HepG2 (cell line): ENCODE measurements at regions not wholly inside any gene's neighbourhood (a gene's known extent, or its start where the extent isn't known, plus 50 kb on each side); places are given as distances from the start of the nearest gene placed in this dataset.
A peak's percentile ranks its signal among the peaks of the same experiment; 100 is the strongest.

ENCODE experiments used
- ATAC-seq: fragments of 200-7000 bp; cut with Tn5 transposase; 3 replicates; pipeline ENCODE4 v1.9.1; 2020; ENCODE audit warnings: mild to moderate bottlenecking, moderate library complexity
- BruUV-seq: library from RNA; stranded (reverse); fragments of 400-500 nt; replicated peaks from 2 replicates; lab custom pipeline; 2021; lab: Mats Ljungman, UMichigan
- CTCF ChIA-PET: fragments of 300-600 bp; formaldehyde crosslinking; extraction: SDS; loops from one replicate; lab custom pipeline; 2021; ENCODE audit warnings: low total read pairs, inconsistent platforms, low intra/inter-chr PET ratio; lab: Yijun Ruan, JAX
- POLR2A ChIA-PET: fragments of 350-600 bp; sonication (Branson Sonifier 250); formaldehyde crosslinking; loops from one replicate; lab custom pipeline; 2020; ENCODE audit warnings: antibody characterized with exemption, inconsistent platforms; lab: Yijun Ruan, JAX
- DNase-seq: peaks from one replicate; pipeline ENCODE4 v3.0.0-alpha.2; 2015; ENCODE audit warnings: low spot score
- FAIRE-seq: peaks from 3 replicates; lab custom pipeline; 2011; peaks lifted over from hg19 to GRCh38; lab: Jason Lieb, UNC
- H2AFZ ChIP-seq: one replicate; pipeline ENCODE4 v1.6.1; 2011; ENCODE audit warnings: low read length, inconsistent platforms
- H3K27ac ChIP-seq: fragments of 300-600 bp; 3 replicates; pipeline ENCODE4 v1.8.0; 2011; ENCODE audit warnings: mixed run types, mild to moderate bottlenecking, mixed read lengths, low read length, inconsistent platforms; ENCODE audit not compliant: insufficient read depth; ENCODE audit errors: extremely low read length
- H3K27me3 ChIP-seq, 2 experiments: fragments of 200-600 bp in 1 of 2; 2 replicates in 1 of 2; 3 replicates in 1 of 2; pipeline versions ENCODE4 v1.6.0 to v1.8.0; 2011; ENCODE audit warnings: low read length in 2 of 2, mild to moderate bottlenecking in 2 of 2, moderate library complexity in 2 of 2, inconsistent platforms in 1 of 2; ENCODE audit not compliant: insufficient read depth in 2 of 2, control insufficient read depth in 1 of 2
- H3K36me3 ChIP-seq, 2 experiments: fragments of 200-600 bp in 1 of 2; replicated peaks in 1 of 2; 2 replicates in 1 of 2; 3 replicates in 1 of 2; pipeline versions ENCODE4 v1.5.1 to v1.8.0; 2011; ENCODE audit warnings: low read length in 2 of 2, inconsistent platforms in 1 of 2; ENCODE audit not compliant: insufficient read depth in 2 of 2, control insufficient read depth in 1 of 2
- H3K4me1 ChIP-seq: 2 replicates; pipeline ENCODE4 v1.5.1; 2012; ENCODE audit warnings: low read length, inconsistent platforms; ENCODE audit not compliant: insufficient read depth
- H3K4me2 ChIP-seq: 2 replicates; pipeline ENCODE4 v1.6.0; 2011; ENCODE audit warnings: low read depth, low read length, inconsistent platforms
- H3K4me3 ChIP-seq, 3 experiments: fragments of 200-600 bp in 1 of 3; sonication (generic), shearing (Covaris generic) in 1 of 3; replicated peaks in 1 of 3; 2 replicates each; pipeline ENCODE4 v1.5.1; 2011 to 2016; ENCODE audit warnings: low read length in 3 of 3, inconsistent platforms in 2 of 3, low read depth in 2 of 3, mild to moderate bottlenecking in 2 of 3, control low read depth in 1 of 3, mixed read lengths in 1 of 3; ENCODE audit not compliant: insufficient read depth in 1 of 3
- H3K79me2 ChIP-seq: one replicate; pipeline ENCODE4 v1.6.1; 2011; ENCODE audit warnings: low read length, inconsistent platforms; ENCODE audit not compliant: insufficient read depth
- H3K9ac ChIP-seq: 2 replicates; pipeline ENCODE4 v1.6.0; 2011; ENCODE audit warnings: mild to moderate bottlenecking, low read depth, low read length, inconsistent platforms; ENCODE audit not compliant: insufficient read depth
- H3K9me3 ChIP-seq: 2 replicates; pipeline ENCODE4 v1.5.1; 2012; ENCODE audit warnings: mild to moderate bottlenecking, low read length
- H4K20me1 ChIP-seq: 2 replicates; pipeline ENCODE4 v1.6.0; 2011; ENCODE audit warnings: inconsistent platforms, mild to moderate bottlenecking, low read length, moderate library complexity; ENCODE audit not compliant: insufficient read depth
- FOXA3 ChIP-seq: IDR thresholded peaks from 2 replicates; pipeline ENCODE4 v1.6.1; 2016; ENCODE audit warnings: missing genetic modification reagents, missing compliant biosample characterization
- HNF4A ChIP-seq: sonication (generic); formaldehyde crosslinking; IDR thresholded peaks from 2 replicates; pipeline ENCODE4 v1.4.0; 2020; ENCODE audit warnings: missing genetic modification reagents
- WGBS: methylation state at CpG from one replicate; pipeline ENCODE4 v1.1.6; 2017; ENCODE audit warnings: low lambda C conversion rate; 5-methylcytosine and 5-hydroxymethylcytosine counted together
- in situ Hi-C: cut with HindIII; loops from 2 replicates; pipeline ENCODE4 v1.10.0; 2017; ENCODE audit warnings: low pct_unique_long_range_greater_than_20kb; ENCODE audit not compliant: extremely low pct_ligation_motif_present
- intact Hi-C: fragments of 100-400 bp; cut with micrococcal nuclease; formaldehyde crosslinking; loops from one replicate; pipeline ENCODE4 v1.10.0; 2022; ENCODE audit not compliant: unreplicated experiment
- TF ChIP-seq, protein P1 (sequence below): sonication (generic); formaldehyde crosslinking; IDR thresholded peaks from 2 replicates; pipeline ENCODE4 v1.4.0; 2020; ENCODE audit warnings: missing genetic modification reagents
- TF ChIP-seq, protein P2 (sequence below): IDR thresholded peaks from 2 replicates; pipeline ENCODE4 v1.4.0; 2020; ENCODE audit warnings: mild to moderate bottlenecking, missing genetic modification reagents

DNA sequence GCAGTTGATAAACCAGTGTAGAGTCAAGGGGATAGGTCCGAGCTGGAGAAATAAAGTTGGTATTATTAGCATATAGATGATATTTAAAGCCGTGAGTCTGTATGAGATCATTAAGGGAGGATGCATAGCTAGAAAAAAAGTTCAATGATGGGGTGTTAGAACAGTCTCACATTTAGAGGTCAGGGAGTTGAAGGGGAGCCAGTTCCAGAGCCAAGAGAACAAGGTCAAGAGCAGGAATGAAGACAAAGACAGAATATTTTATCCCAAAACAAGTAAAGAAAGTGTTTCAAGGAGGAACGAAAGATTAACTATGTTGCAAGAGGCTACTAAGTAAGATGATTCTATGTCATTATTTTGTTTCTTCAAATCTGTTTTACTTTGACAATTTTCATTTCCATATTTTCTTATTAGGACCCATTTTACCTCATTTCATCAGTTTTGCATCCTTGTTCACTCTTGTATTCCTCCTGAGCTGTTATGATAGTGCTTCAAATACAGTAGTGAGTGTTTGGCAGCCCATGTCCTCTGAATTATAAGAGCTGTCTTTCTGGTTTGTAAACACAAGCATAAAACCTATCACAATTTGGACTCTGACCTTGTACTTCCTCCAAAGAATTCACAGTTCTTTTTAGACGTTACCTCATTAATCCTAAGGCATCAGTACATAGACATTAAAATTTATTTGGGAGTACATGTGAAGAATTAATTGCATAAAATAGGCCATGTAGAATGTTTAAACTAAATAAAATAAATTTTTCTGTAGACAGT is 695.7 kb upstream of the NECTIN3 start:
- Histone ChIP-seq H3K79me2 (no peaks in the 10 kb centered on the region), H3K9ac (no peak overlapping the region), H4K20me1 (no peaks in the 10 kb centered on the region), H3K9me3 (no peaks in the 10 kb centered on the region), H3K4me3 (no peak overlapping the region), H3K27me3 (no peaks in the 10 kb centered on the region; a peak in 1 of 5 replicates), H3K4me2 (no peak overlapping the region), H3K36me3 (no peaks in the 10 kb centered on the region), H3K27ac (no peak overlapping the region), H3K4me1 (peaks cover 8% of the 10 kb centered on the region; the same call in 1 of the 2 replicates), H2AFZ (no peak overlapping the region)
- in situ Hi-C loops, result no loop called here
- intact Hi-C loops, result no loop called here
- DNase-seq (no peak), ATAC-seq (no peak), FAIRE-seq (no peak)
- ChIA-PET POLR2A (no interaction called here), CTCF (no interaction called here)
- 23% methylated on average over 4 of the region's 4 CpGs for WGBS
- 0 out of 2 replicates have a peak, but pooled peaks have one; percentile 12 for TF ChIP-seq HNF4A (CRISPR knock-in tag)
- TF ChIP-seq, protein P1, sequence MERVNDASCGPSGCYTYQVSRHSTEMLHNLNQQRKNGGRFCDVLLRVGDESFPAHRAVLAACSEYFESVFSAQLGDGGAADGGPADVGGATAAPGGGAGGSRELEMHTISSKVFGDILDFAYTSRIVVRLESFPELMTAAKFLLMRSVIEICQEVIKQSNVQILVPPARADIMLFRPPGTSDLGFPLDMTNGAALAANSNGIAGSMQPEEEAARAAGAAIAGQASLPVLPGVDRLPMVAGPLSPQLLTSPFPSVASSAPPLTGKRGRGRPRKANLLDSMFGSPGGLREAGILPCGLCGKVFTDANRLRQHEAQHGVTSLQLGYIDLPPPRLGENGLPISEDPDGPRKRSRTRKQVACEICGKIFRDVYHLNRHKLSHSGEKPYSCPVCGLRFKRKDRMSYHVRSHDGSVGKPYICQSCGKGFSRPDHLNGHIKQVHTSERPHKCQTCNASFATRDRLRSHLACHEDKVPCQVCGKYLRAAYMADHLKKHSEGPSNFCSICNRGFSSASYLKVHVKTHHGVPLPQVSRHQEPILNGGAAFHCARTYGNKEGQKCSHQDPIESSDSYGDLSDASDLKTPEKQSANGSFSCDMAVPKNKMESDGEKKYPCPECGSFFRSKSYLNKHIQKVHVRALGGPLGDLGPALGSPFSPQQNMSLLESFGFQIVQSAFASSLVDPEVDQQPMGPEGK (CRISPR knock-in tag), result no peak
- 0 out of 2 replicates have a peak, but pooled peaks have one; percentile 20 for TF ChIP-seq FOXA3 (CRISPR knock-in tag)
- TF ChIP-seq, protein P2, sequence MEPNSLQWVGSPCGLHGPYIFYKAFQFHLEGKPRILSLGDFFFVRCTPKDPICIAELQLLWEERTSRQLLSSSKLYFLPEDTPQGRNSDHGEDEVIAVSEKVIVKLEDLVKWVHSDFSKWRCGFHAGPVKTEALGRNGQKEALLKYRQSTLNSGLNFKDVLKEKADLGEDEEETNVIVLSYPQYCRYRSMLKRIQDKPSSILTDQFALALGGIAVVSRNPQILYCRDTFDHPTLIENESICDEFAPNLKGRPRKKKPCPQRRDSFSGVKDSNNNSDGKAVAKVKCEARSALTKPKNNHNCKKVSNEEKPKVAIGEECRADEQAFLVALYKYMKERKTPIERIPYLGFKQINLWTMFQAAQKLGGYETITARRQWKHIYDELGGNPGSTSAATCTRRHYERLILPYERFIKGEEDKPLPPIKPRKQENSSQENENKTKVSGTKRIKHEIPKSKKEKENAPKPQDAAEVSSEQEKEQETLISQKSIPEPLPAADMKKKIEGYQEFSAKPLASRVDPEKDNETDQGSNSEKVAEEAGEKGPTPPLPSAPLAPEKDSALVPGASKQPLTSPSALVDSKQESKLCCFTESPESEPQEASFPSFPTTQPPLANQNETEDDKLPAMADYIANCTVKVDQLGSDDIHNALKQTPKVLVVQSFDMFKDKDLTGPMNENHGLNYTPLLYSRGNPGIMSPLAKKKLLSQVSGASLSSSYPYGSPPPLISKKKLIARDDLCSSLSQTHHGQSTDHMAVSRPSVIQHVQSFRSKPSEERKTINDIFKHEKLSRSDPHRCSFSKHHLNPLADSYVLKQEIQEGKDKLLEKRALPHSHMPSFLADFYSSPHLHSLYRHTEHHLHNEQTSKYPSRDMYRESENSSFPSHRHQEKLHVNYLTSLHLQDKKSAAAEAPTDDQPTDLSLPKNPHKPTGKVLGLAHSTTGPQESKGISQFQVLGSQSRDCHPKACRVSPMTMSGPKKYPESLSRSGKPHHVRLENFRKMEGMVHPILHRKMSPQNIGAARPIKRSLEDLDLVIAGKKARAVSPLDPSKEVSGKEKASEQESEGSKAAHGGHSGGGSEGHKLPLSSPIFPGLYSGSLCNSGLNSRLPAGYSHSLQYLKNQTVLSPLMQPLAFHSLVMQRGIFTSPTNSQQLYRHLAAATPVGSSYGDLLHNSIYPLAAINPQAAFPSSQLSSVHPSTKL (CRISPR knock-in tag), result peak; percentile 16; the same call in 1 of the 2 replicates
- BruUV-seq, result no TSS peak
